Fibroblast of skin of left biceps (primary cell): ENCODE measurements at regions not wholly inside any gene's neighbourhood (a gene's known extent, or its start where the extent isn't known, plus 50 kb on each side); places are given as distances from the start of the nearest gene placed in this dataset.

Source experiments
- DNase-seq, 2 experiments: peaks; one replicate each; pipeline ENCODE4 v3.0.0-alpha.2; 2013; ENCODE audit warnings: low read depth in 2 of 2

GRCh38 chr1:30360281-30360680, 363.1 kb downstream of the MATN1 start:
- DNase-seq = no peak

DNA sequence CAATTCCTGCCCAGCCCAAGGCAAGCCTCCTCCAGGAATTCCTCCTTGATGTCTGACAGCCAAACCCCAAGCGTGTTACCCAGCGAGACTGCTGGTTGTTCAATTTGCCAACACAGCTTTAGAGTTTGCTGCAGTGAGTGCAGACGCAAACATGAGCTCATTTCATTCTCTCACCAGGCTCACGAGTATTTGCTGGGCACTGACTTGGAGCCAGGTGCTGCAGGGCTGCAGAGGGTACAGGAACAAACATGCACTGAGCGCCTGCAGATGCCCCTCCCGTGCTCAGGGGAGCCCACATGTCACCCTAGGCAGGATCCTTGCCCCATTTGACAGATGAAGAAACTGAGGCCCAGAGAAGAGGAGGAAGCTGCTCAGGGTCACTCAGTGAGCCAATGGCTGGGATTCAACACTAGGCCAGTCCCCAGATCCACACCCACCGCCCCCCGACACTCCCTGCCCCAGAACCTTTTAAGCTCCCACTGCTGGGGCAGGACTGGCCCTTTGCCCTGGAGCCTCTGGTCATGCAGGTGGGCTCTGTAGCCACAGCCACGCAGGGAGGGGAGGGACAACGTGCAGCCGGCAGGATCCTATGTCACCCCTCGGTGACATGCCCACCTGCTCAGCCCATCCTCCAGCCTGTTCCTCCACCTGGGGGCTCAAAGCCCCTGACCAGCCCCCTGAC, 363.7 kb downstream of the MATN1 start:
- no peak for DNase-seq

GRCh38 chr1:30358500-30358899, 364.9 kb downstream of the MATN1 start:
- no peak for DNase-seq

DNA sequence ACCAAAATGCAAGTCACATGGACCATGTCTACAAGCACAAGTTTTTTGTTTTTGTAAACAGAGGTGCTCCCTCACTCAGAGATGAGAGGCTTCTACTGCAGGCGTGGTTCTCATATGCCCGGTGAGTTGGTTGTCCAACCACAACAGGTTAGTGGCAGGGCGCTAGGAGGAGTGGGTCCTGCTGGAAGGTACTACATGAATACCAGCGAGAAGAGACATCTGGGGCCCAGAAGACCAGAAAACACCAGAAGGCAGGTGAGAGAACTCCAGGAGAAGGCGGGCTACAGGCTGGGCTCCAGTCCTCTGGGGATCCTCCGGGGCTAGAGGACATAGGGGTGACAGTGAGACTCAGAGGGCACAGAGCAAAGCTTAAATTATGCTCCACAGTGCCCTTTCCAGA, 366.5 kb downstream of the MATN1 start:
- DNase-seq = no peak

DNA sequence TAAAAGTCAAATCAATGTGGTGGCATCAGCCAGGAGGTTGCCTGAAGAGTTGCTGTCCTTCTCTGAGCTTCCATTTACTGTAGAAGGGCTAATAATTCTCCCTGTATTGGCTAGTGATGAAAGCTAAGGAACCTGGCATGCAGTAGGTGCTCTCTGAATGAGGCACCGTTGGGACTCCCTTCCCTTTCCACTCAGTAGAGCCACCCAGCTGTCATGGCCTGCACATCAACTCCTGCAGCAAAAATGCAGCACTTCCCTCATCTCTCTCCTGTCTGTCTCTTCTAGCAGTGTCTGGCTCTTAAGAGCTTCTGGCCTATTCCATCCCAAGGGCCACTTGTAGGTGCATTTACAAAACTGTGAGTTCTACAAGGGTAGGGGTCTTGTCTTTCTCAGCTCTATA, 369.0 kb downstream of the MATN1 start:
- no peak for DNase-seq

GRCh38 chr1:30353637-30354036, 369.7 kb downstream of the MATN1 start:
- DNase-seq = no peak

DNA sequence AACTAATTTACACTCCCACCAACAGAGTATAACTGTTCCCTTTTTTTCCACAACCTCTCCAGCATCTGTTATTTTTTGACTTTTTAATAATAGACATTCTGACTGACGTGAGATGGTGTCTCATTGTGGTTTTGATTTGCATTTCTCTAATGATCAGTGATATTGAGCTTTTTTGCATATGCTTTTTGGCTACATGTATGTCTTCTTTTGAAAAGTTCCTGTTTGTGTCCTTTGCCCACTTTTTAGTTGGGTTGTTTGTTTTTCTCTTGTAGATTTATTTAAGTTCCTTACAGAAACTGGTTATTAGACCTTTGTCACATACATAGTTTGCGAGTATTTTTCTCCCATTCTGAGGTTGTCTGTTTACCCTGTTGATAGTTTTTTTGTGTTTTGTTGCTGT, 375.2 kb downstream of the MATN1 start:
- no peak for DNase-seq

- no peak for DNase-seq
Observed at GRCh38 chr1:30345491-30346130, 377.8 kb downstream of the MATN1 start.

DNA sequence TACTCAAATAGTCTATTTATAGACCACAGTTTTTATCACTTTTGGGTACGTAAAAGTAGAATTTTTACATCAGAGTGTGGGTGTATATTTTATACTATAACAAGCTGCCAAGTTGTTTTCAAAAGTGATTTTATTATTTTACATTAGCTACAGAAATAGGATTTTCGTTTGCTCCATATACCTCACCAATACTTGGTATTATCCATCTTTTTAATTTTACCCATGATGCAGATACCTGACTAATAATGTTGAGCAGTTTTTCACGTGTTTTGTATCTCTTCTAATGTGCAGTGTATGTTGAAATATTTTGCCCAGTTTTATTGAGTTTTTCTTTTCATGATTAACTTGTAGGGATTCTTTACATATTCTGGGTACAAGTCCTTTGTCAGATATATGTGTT, 379.8 kb downstream of the MATN1 start:
- DNase-seq = no peak

- no peak for DNase-seq
Observed at GRCh38 chr1:30342535-30343141, 380.7 kb downstream of the MATN1 start.

DNA sequence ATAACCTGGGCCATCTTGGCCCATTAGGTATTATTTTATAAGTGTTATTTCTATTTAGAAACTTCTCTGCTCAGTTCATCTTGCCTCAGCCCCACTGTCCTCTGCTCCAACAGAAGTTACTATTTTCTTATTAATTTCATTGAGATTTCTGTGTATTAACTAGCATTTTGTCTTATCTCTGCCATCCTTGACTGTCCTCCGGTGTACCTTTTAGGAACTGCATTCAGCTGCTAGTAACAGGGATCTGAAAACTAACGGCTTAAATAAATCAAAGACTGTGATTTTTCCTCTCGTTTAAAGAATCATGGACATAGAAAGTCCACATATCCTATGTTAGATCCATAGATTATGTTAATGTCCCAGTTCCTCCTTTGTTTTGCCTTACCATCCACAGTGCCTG, 382.5 kb downstream of the MATN1 start:
- no peak for DNase-seq

- no peak for DNase-seq
Observed at GRCh38 chr1:30339866-30340265, 383.5 kb downstream of the MATN1 start.

GRCh38 chr1:30338765-30339164, 384.6 kb downstream of the MATN1 start:
- no peak for DNase-seq

DNA sequence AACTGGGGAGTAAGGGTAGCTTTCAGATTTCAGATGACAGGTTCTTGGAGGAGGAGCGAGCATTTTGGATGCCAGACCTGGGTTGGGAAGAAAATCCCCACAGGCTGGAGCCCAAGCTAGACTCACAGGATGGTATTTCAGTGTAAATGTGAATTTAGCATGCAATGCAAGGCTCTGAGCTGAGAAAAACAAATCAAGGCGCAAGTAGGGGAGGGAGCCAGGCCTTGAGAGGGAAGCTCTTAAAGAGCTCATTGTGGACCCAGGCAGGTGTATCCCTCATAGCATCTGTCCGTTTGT, 386.1 kb downstream of the MATN1 start:
- DNase-seq = no peak

GRCh38 chr1:30336550-30337323, 386.6 kb downstream of the MATN1 start:
- no peak for DNase-seq

- DNase-seq = no peak
Observed at GRCh38 chr1:30335997-30336390, 387.4 kb downstream of the MATN1 start.

DNA sequence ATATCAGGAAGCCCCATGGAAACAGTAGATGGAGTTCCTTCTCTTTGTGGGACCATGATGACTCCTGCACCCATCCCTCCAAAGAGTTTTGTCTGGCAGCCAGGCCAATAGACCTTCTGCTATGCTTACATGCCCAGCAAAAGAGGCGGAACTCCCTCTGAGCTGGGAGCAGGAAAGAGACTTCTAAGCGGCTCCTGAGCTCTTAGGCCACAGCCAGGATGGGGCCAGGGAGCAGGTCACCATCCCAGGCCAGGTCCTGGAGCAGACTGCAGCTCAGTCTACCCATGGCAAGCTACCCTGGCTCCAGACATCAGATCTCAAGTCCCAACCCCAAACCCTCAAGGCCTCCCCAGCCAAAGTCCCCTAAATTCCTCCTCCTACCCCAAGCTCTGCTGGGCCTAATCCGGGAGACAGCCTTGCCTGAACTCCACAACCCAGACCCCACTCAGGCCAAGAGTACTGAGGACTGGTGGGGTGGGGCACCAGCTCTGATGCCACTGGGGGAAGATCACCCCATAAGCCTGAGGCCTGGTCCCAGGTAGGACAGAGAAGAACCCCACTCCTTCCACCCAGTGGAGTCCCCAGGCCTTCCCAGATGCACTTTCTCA, 387.9 kb downstream of the MATN1 start:
- DNase-seq = no peak

- no peak for DNase-seq
Observed at GRCh38 chr1:30334767-30335166, 388.6 kb downstream of the MATN1 start.

DNA sequence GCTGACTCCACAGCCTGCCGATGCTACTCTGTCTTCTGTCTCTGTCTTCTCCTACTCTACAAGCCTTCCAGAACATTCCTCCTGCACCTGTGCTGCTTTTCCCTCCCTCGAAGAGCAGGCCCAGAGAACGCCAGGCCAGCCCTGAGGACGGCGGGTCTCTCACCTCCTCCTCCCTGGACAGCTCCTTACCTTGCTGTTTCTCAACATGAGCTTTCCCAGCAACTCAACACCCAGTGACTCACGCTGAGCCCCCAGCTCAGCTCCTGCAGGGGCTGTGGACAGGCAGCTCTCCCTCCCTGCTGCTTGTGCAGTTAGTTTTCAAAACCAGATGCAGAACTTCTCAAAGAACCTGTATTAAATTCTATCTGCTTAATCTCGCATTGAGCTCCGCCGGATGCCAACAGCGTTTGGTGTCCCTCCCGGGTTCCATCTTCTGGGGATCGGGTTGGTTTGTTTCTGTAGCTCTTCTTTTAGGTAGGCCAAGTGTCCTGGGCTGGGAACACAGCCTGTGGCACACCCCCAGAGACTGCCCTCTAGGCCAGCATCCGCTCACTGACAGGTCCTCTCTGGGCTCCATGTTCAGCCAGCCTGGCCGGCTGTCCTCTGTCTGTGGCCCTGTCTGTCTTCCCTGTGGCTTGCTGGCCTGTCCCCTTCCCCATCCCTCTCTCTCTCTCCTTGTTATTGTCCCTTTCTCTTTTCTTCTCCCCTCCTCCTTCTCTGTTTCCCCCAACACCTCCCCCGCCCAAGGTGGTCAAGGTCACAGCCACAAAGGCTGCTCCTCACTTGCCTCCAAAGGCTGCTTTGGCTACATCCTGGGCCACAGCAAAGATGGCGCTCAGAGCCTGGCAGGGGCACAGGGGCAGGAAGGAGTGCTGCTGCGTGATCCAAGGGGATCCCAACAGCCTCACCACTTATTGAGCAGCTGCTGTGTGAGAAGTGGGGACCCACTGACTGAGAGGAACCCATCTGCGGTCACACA, 391.0 kb downstream of the MATN1 start:
- no peak for DNase-seq

- no peak for DNase-seq
Observed at GRCh38 chr1:30331415-30332065, 391.8 kb downstream of the MATN1 start.

DNA sequence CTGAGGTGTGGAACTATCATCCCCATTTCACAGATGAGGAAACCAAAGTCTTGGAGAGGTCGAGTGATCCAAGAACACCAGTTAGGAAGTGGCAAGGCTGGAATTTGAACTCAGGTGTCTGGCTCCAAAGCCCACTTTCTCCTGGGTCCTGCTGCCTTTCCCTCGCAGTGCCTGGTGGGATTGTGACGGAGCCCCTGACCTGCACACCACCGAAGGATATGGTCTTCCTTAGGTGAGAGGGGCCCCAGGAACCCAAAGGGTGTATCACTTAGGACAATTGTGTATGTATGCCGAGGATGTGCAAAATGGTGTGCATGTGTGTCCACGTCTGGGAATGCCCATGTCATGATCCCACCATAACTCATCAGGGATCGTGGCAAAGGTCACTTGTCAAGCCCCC, 392.7 kb downstream of the MATN1 start:
- no peak for DNase-seq
